ENCODE measurements at regions not wholly inside any gene's neighbourhood (a gene's known extent, or its start where the extent isn't known, plus 50 kb on each side); places are given as distances from the start of the nearest gene placed in this dataset.

DNA sequence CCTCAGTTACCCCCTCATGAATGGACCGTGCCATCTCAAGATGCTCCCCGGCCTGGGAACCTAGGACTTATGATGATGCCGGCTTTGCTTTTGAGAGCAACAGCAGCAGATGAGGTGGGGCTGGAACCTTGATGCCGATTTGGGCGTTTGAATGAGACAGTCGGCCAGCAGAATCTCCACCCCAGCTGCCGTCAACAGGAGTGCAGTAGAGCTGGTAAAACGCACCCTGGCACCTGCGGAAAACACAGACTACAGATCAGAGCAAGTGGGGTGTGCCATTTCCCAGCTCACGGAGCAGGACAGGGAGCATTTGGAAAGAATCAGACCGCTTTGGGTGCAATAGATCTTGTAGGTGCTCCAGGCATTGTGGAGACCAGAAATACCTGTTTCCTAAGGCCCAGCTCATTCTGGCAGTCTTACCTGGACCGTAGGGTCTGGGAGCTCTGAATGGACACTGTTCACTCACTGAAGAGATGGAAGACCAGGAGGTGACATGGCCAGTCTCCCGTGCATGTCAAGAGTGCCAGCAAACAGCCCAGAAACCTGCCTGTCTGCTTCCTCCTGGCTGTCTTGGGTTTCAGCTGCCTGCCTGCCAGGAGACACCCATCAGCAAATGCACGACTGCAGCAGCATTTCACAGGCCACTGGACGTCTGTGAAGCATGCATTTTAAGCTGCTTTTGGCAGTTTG lies 317.7 kb upstream of the IRX4 start:
- ChIA-PET RAD21 (ENCODE audit: low non-redundant PET in 1 of 2, low total read pairs in 2 of 2, uncharacterized antibody in 2 of 2, unreplicated experiment in 2 of 2) (no interaction called here), POLR2A (no interaction called here), CTCF (no interaction called here)
- ATAC-seq (no peak), DNase-seq (ENCODE audit: low read depth, low spot score) (no peak)
- no peaks in the 10 kb centered on the region for H3K4me1 ChIP-seq (ENCODE audit: control insufficient read depth in 1 of 2, insufficient read depth in 2 of 2, low read length in 2 of 2)
- no peak overlapping the region for H3K4me2 ChIP-seq (ENCODE audit: low read length)
- no peaks in the 10 kb centered on the region for H3K9me2 ChIP-seq (ENCODE audit: insufficient read depth)
- H3K9ac ChIP-seq (ENCODE audit: low read length) = no peak overlapping the region
- H3K4me3 ChIP-seq (replicated peaks in 1 of 2; ENCODE audit: low read depth in 1 of 2, low read length in 2 of 2) = no peak overlapping the region
- H3K27me3 ChIP-seq (ENCODE audit: insufficient read depth, low read length) = peaks cover 40% of the 10 kb centered on the region
- TF ChIP-seq JUND (IDR thresholded peaks at IDR 0.05) (no peak), CEBPB (IDR thresholded peaks at IDR 0.05; ENCODE audit: low read depth) (no peak), POLR2A (IDR thresholded peaks at IDR 0.05; ENCODE audit: borderline replicate concordance, extremely low read depth, insufficient read depth, insufficient read length) (no peak), POLR2AphosphoS5 (IDR thresholded peaks at IDR 0.05; ENCODE audit: low read depth, low read length) (no peak), YY1 (IDR thresholded peaks at IDR 0.05; ENCODE audit: extremely low read depth, insufficient replicate concordance, low read depth, low read length) (no peak), ELF1 (IDR thresholded peaks at IDR 0.05; ENCODE audit: borderline replicate concordance, low read depth) (no peak), EZH2phosphoT487 (IDR thresholded peaks at IDR 0.05; ENCODE audit: borderline replicate concordance) (no peak)
- TF ChIP-seq, protein P1, sequence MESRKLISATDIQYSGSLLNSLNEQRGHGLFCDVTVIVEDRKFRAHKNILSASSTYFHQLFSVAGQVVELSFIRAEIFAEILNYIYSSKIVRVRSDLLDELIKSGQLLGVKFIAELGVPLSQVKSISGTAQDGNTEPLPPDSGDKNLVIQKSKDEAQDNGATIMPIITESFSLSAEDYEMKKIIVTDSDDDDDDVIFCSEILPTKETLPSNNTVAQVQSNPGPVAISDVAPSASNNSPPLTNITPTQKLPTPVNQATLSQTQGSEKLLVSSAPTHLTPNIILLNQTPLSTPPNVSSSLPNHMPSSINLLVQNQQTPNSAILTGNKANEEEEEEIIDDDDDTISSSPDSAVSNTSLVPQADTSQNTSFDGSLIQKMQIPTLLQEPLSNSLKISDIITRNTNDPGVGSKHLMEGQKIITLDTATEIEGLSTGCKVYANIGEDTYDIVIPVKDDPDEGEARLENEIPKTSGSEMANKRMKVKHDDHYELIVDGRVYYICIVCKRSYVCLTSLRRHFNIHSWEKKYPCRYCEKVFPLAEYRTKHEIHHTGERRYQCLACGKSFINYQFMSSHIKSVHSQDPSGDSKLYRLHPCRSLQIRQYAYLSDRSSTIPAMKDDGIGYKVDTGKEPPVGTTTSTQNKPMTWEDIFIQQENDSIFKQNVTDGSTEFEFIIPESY (IDR thresholded peaks at IDR 0.05; ENCODE audit: extremely low read depth, insufficient replicate concordance, low read length) = no peak
- TF ChIP-seq, protein P2, sequence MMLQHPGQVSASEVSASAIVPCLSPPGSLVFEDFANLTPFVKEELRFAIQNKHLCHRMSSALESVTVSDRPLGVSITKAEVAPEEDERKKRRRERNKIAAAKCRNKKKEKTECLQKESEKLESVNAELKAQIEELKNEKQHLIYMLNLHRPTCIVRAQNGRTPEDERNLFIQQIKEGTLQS (IDR thresholded peaks at IDR 0.05) = no peak
- TF ChIP-seq, protein P3, sequence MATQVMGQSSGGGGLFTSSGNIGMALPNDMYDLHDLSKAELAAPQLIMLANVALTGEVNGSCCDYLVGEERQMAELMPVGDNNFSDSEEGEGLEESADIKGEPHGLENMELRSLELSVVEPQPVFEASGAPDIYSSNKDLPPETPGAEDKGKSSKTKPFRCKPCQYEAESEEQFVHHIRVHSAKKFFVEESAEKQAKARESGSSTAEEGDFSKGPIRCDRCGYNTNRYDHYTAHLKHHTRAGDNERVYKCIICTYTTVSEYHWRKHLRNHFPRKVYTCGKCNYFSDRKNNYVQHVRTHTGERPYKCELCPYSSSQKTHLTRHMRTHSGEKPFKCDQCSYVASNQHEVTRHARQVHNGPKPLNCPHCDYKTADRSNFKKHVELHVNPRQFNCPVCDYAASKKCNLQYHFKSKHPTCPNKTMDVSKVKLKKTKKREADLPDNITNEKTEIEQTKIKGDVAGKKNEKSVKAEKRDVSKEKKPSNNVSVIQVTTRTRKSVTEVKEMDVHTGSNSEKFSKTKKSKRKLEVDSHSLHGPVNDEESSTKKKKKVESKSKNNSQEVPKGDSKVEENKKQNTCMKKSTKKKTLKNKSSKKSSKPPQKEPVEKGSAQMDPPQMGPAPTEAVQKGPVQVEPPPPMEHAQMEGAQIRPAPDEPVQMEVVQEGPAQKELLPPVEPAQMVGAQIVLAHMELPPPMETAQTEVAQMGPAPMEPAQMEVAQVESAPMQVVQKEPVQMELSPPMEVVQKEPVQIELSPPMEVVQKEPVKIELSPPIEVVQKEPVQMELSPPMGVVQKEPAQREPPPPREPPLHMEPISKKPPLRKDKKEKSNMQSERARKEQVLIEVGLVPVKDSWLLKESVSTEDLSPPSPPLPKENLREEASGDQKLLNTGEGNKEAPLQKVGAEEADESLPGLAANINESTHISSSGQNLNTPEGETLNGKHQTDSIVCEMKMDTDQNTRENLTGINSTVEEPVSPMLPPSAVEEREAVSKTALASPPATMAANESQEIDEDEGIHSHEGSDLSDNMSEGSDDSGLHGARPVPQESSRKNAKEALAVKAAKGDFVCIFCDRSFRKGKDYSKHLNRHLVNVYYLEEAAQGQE (IDR thresholded peaks at IDR 0.05; ENCODE audit: low read depth) = no peak
- H4K20me1 ChIP-seq (ENCODE audit: insufficient read depth) = no peaks in the 10 kb centered on the region
- no peak overlapping the region for H2AFZ ChIP-seq (ENCODE audit: low read depth, low read length, poor library complexity, severe bottlenecking)
- H3K27ac ChIP-seq (ENCODE audit: low read depth, low read length) = no peak overlapping the region
- BruUV-seq (replicated peaks) = no TSS peak
- no peaks in the 10 kb centered on the region for H3K36me3 ChIP-seq (ENCODE audit: control insufficient read depth in 1 of 2, insufficient read depth in 2 of 2, low read length in 2 of 2)
- intact Hi-C loops (cut with micrococcal nuclease) = no loop called here
- H3K79me2 ChIP-seq (ENCODE audit: insufficient read depth, low read length) = no peaks in the 10 kb centered on the region
- H3K9me3 ChIP-seq (ENCODE audit: control insufficient read depth in 1 of 2, insufficient read depth in 1 of 2, low read depth in 1 of 2, low read length in 2 of 2) = no peaks in the 10 kb centered on the region

All from HCT116 (cell line).